ENCODE measurements at regions not wholly inside any gene's neighbourhood (a gene's known extent, or its start where the extent isn't known, plus 50 kb on each side); places are given as distances from the start of the nearest gene placed in this dataset.
"Not testable (repeated sequence)": the region's sequence is repeated elsewhere in the genome, so short reads cannot be mapped to it uniquely, and the experiment has no call there.

GRCh38 chr4:138347561-138347960 is 105.4 kb upstream of the SLC7A11 start:
- DNase-seq, result no peak

GRCh38 chr4:138344851-138345250 is 102.7 kb upstream of the SLC7A11 start:
- no peak for DNase-seq

GRCh38 chr4:138344054-138344453 is 101.9 kb upstream of the SLC7A11 start:
- no peak for DNase-seq

GRCh38 chr4:138341739-138342415 is 99.7 kb upstream of the SLC7A11 start:
- no peak for DNase-seq

- no peak for DNase-seq
Measured at GRCh38 chr4:138338840-138339239, 96.7 kb upstream of the SLC7A11 start.

GRCh38 chr4:138338222-138338621 is 96.1 kb upstream of the SLC7A11 start:
- DNase-seq, result not testable (repeated sequence)

GRCh38 chr4:138334346-138335016 is 92.3 kb upstream of the SLC7A11 start:
- DNase-seq, result no peak

GRCh38 chr4:138332415-138332814 is 90.3 kb upstream of the SLC7A11 start:
- not testable (repeated sequence) for DNase-seq

- no peak for DNase-seq
Measured at GRCh38 chr4:138330531-138330930, 88.4 kb upstream of the SLC7A11 start.

GRCh38 chr4:138329506-138330070 is 87.4 kb upstream of the SLC7A11 start:
- no peak for DNase-seq

- DNase-seq, result no peak
Measured at GRCh38 chr4:138327338-138327737, 85.2 kb upstream of the SLC7A11 start.

- no peak for DNase-seq
Measured at GRCh38 chr4:138320831-138321230, 78.7 kb upstream of the SLC7A11 start.

GRCh38 chr4:138320030-138320429 is 77.9 kb upstream of the SLC7A11 start:
- no peak for DNase-seq

- no peak for DNase-seq
Measured at GRCh38 chr4:138317175-138317748, 75.1 kb upstream of the SLC7A11 start.

GRCh38 chr4:138312536-138312911 is 70.4 kb upstream of the SLC7A11 start:
- no peak for DNase-seq

- DNase-seq, result no peak
Measured at GRCh38 chr4:138311771-138312535, 69.8 kb upstream of the SLC7A11 start.

- no peak for DNase-seq
Measured at GRCh38 chr4:138310991-138311390, 68.8 kb upstream of the SLC7A11 start.

- DNase-seq, result no peak
Measured at GRCh38 chr4:138310498-138310897, 68.3 kb upstream of the SLC7A11 start.

GRCh38 chr4:138308356-138308755 is 66.2 kb upstream of the SLC7A11 start:
- no peak for DNase-seq

GRCh38 chr4:138307319-138307718 is 65.2 kb upstream of the SLC7A11 start:
- DNase-seq, result no peak

- no peak for DNase-seq
Measured at GRCh38 chr4:138305050-138305449, 62.9 kb upstream of the SLC7A11 start.

GRCh38 chr4:138301536-138301935 is 59.4 kb upstream of the SLC7A11 start:
- DNase-seq, result no peak

- DNase-seq, result no peak
Measured at GRCh38 chr4:138300616-138301015, 58.5 kb upstream of the SLC7A11 start.
